NCI-H128 (cell line): ENCODE measurements at regions not wholly inside any gene's neighbourhood (a gene's known extent, or its start where the extent isn't known, plus 50 kb on each side); places are given as distances from the start of the nearest gene placed in this dataset.
"Not testable (repeated sequence)": the region's sequence is repeated elsewhere in the genome, so short reads cannot be mapped to it uniquely, and the experiment has no call there.

ENCODE experiments used
- DNase-seq: peaks from one replicate; lab custom pipeline; 2025; ENCODE audit not compliant: unreplicated experiment; lab: John Stamatoyannopoulos, UW

DNA sequence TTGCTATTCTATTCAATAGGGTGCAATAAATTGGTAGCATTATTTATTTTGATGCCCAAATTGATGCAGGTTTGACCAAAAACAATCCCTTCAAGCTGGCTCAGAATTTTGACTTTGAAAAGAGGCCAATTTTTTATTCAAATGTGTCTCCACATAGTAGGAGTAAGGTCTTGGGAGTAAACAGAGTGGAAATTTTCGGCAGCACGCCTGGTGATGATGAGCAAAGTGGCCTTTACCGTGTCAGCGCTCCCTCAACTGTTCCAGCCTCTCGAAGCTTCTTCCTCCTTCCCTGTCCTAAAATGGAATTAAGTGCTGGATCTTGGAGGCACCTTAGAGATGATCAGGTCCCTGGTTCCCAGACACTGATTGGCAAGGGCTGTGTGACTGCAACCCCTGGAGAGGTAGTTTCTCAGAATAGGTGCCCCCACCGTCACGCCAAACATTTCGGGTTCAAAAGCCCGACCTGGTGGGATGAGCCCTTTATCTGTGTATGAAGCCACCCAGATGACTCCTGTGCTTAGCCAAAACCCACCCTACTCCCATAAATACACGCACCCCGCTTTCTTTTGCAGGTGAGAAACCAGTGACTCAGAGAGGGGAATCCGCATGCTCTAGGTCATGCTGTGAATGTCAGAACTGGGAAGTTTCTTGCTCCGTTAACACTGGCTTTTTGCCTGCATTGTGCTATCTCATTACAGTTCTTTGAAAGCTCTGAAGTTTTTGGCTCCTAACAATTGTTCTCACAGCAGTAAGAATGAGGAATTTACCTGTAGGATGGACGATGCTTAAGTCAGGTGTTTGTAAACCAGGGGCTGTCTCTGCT is 89.1 kb downstream of the CRYGS start:
- no peak for DNase-seq

DNA sequence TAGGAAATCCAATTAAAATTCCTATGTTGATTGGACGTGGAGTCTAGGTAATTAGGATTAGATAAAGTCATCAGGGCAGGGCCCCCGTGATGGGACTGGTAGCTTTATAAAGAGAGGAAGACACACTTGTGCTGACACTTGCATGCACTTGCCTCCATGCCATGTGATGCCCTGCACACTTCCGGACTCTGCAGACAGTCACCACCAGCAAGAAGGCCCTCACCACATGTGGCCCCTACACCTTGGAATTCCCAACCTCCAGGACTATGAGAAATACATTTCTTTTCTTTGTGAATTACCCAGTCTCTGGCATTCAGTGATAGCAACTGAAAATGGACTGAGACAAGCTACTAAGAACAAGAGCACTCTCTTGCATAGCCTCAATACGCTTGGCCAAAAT is 90.6 kb downstream of the CRYGS start:
- DNase-seq, result no peak

DNA sequence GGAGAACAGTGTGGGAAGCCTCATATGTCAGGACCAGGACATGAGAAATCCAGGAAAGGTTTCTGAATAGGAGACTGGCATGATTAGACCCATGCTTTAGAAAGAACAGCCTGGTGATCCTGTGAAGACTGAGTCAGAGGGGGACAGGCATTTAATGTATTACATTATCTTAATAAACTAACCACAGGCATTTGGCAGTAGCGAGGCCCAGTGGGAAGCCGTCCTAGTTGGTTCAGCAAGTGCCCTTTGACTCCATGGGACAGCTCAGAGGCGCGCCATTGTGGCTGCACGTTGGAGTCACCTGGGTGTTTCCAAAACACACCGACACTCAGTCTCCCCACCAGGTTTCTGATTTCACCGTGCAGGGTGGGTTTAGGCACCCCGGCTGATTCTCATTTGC is 90.5 kb upstream of the DGKG start:
- no peak for DNase-seq

DNA sequence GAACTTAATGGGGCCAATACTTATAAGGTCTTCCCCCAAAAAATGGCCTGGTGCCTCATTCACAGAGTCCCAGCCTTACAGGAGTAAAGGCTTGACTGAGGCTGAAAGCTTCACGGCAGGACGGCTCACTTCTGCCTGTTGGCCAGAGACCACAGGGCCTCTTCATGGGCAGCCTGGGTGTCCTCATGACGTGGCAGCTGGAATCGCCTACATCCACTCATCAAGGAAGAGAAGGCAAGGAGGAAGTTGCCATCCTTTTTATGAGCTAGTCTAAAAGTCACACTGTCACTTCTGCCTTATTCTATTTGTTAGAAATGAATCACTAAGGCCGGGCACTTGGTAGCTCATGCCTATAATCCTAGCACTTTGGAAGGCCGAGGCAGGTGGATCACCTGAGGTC is 89.3 kb upstream of the DGKG start:
- no peak for DNase-seq

DNA sequence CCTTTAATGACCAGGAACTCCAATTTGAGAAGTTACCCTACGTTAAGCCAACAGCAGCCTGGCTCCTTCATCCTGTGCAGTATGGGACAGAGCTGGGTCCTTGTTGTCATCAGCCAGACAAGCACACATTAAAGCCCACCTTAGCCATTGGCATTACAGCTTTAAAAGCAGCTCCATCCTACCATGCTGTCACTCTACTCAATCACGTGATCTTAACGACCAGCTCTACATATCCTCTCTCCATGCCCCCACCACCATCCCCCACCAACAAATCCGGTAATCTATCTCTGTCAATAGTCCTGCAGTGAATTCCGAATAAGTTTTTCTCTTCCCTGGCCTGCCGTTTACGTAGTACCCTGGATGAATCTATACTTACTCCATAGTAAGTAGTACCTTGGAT is 82.9 kb upstream of the DGKG start:
- no peak for DNase-seq

DNA sequence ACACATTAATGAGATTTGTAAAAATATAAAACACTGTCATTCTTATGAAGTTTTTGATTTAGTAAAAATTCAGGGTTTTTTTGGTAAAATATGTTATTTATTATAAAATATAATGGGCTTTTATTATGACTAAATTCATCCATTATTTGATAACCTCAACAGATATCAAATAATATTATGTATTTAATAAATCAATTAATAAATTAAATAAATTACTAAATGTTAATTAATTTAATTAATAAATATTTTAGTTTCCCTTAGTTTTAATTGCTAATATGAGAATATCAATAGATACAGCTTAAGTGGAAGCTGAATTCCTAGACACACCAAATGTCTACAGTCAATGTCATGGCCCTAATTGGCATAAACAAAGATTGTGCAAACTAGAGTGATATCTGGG is 82.3 kb upstream of the DGKG start:
- no peak for DNase-seq

DNA sequence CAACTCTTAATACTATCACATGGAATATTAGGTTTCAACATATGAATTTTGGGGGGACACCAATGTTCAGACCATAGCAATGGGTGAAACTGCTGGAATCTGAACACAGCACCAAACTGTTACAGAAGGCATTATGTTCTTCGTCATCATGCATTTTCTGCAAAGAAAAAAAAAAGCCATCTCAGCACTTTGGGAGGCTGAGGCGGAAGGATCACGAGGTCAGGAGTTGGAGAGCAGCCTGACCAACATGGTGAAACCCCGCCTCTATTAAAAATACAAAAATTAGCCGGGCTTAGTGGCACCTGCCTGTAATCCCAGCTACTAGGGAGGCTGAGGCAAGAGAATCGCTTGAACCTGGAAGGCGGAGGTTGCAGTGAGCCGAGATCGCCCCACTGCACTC is 80.9 kb upstream of the DGKG start:
- not testable (repeated sequence) for DNase-seq

DNA sequence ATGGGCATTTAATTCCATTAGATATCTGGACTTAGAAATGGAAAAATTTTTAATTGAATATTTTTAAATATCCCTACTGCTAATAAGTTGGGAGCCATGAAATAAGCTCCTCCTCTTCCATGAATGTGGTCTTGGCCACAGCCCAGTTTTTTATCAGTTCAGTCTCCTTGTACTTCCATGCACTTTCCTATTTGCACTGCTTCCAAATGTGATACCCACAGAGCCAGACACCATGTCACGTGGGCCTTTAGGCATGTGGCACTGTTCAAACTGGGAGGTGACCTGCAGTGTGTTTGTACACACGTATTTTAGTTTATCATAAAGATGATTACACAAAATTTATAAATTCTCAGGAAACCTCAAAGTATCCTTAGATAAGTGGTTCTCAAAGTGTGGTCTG is 80.1 kb upstream of the DGKG start:
- no peak for DNase-seq

DNA sequence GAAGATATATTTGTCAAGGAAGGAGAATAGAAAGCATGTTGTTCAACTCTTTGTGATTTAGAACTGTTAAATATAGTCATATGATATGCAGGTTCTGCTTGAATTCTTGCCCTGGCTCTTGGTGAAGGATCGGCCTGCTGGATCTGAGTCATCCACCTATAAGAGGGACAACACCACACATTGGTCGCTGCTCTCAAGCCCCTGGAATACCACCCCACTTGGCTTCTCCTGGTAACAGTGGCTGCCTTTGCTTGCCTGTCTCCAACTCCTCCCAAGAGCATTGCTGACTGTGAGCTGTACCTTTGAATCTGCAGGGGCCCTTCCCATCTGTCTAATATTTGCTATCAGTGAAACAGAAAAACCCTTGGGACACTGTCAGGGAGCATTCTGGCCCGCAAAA is 78.9 kb upstream of the DGKG start:
- DNase-seq, result no peak

DNA sequence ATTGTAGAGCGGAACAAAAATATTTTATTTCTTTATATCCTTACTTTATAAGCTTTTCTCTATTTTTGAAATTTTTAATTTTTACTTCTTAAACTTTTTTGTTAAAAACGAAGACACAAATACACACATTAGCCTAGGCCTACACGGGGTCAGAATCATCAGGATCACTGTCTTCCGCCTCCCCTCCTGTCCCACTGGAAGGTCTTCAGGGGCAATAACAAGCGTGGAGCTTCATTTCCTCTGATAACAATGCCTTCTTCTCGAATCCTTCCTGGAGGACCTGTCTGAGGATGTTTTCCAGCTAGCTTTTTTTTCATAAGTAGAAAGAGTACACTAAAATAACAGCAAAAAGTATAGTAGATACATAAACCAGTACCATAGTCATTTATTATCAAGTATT is 77.7 kb upstream of the DGKG start:
- no peak for DNase-seq

DNA sequence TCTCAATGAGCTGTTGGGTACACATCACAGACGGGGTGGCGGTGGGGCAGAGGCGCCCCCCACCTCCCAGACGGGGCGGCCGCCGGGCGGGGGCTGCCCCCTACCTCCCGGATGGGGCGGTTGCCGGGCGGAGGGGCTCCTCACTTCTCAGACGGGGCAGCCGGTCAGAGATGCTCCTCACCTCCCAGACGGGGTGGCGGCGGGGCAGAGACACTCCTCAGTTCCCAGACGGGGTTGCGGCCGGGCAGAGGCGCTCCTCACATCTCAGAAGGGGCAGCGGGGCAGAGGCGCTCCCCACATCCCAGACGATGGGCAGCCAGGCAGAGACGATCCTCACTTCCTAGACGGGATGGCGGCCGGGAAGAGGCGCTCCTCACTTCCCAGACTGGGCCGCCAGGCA is 73.3 kb upstream of the DGKG start:
- not testable (repeated sequence) for DNase-seq

DNA sequence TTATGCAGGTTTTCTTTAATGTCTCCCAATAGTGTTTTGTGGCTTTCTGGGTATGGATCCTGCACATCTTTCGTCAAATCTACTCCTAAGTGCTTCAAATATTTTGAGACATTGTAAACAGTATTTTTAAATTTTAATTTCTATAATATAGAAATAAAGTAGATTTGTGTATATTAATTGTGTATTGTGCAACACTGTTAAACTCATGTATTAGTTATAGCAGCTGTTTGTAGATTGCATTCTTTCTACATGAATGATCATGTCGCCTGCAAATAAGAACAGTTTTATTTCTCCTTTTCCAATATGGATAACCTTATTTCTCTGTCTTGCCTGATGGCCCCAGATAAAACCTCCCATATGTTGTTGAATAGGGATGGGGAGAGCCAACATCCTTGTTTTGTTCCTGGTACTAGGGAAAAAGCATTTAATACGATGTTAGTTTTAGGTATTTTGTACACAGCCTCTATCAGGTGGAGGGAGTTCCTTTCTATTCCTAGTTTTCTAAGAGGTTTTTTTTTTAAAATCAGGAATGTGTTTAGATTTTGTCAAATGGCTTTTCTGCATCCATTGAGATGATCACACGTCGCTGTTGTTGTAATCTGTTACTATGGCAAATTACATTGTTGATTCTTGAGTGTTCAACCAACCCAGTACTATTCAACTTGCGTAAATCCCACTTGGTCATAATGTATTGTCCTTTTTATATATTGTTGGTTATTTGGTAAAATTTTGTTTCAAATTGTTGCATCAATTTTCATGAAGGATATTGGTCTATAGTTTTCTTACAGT is 71.1 kb upstream of the DGKG start:
- DNase-seq, result no peak

DNA sequence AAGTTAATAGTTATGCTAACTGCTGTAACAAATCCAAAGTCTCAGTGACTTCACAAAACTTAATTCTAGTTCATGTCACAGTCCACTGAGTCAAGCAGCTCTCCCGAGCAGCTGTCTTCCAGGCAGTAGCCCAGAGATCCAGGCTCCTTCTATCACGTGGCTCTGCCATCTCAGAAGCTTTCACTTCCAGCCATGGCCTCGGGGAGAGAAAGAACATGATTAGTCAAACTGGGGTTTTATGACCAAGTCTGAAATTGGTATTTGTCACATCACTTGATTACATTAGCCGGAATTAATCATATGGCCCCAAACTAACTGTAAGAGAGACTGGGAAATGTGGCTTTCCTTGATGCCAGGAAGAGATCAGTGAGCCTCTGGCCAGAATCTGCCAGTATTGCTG is 70.2 kb upstream of the DGKG start:
- DNase-seq, result no peak

DNA sequence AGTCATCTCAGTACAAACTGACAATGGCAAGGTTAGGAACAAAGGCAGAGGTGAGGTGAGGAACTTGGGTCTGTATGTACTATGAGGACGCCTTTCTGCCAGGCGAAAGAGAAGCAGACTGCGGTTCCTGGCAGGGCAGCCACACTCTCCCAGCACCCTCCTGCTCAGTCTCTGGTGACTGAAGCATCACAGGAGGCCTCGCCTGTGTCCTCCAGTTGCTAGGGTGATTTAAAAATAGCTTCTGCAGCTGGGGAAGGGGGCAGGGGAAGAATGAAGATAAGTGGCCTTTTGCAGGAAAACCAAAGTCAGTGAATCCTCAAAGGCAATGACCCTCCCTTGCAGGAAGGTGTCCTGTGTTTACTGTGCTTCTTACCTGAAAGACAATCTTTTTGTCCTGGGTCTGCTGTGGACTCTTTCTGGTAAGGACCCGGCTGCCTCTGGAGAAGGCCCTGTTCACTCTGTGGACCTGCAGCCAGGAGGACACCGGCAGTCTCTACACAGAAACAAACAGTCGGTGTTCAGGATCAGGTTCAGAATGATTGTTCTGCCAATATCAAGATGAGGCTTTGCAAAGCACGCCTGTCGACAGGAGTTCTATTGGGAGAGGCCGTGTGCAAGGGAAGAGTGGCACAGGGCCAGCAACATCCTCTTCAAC is 65.7 kb upstream of the DGKG start:
- DNase-seq, result no peak

DNA sequence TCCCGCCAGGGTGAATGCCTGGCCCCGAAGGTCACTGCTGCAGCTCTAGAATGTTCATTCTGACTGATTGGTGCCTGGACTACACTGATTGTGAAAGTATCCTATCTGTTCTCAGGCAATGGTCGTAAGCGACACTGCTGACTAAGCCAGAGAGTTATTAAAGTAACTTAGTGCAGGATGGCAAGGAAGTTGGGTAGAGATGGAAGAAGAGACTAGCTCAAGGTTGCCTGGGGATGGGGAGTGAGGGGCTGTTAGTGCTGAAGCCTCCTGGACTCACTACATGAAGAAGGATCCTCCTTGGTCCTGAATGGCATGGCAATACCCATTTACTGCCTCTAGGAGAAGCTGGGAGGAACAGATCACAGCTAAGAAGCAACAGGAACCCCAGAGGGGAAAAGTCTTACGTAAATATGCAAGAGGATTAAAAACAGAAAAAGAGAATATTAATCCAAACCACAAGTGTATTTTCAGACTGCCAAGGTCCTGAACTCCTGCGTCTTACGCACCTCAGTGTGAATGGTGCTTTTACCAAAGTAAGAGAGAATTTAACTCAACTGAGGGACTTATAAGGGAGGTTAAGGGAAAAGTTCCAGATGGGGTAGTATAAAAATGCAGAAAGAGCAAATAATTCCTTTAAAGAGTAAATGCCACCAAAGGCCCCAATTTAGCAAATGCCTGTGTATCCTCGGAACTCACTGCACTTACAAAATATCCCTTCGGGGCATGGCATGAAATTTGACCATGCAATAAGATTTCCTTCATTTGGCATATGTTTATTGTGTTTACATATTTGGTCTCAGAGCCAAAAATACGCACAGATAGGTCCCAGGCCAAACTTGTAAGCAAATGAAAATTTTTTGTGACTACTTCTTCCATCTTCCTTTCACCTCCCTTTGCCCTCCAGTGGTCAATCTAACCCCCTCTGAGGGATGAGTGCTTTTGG is 64.0 kb upstream of the DGKG start:
- no peak for DNase-seq

DNA sequence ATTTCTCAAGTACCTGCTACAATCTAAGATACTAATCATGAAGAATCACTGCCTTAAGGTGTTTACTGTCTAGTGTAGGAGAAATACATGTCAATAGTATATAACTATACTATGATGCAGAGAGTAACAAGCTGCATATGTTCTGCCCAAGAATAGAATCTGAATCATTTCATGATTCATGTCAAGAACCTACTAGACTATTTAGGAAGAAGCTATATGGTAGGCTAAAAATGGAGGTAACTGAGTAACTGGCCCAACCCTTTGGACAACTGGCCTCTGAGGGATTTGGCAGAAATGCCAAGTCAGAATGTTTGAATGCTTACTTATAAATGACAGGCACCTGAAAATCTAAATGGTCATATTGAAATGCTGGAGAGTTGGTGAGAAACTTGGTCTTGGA is 59.9 kb upstream of the DGKG start:
- no peak for DNase-seq

DNA sequence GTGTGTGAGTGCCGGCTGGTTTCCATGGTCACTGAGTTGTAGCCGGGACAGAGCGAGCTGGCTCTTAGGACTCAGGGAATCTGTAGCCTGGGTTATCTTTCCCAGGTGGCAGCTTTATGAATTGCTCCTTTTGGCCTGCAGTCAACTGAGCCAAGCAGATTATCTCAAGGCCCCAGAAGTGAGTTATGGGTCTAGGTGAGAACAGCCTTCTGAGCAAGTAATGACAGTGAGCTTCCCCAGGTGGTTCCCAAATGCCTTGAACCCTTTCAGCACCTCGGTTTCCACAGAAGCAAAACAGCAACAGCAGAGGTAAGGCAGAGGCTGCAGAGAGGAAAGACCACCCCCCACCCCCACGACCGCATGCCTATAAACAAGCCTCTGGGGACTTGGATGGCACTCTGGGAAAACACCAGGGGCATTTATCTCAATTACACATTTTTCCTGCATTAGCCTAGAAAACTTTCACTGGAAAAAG is 56.7 kb upstream of the DGKG start:
- DNase-seq, result no peak

DNA sequence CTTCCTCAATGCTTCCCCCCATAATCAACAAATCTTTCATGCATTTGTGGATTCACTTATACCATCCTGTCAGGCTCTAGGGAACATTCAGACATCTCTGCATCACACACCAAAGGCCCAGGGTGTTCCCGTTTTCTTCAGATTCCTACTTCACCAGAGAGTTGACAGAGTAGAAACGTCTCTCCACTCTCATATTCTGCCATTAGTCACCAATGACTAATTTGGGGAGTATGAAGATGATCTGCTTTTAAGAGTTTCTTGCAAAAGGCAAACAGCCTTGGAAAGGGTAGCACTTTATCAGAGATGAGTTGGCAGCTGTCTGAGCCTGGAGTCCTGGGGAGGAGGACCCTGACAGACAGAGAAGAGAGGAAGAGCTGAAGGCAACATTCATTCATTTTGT is 55.8 kb upstream of the DGKG start:
- no peak for DNase-seq

DNA sequence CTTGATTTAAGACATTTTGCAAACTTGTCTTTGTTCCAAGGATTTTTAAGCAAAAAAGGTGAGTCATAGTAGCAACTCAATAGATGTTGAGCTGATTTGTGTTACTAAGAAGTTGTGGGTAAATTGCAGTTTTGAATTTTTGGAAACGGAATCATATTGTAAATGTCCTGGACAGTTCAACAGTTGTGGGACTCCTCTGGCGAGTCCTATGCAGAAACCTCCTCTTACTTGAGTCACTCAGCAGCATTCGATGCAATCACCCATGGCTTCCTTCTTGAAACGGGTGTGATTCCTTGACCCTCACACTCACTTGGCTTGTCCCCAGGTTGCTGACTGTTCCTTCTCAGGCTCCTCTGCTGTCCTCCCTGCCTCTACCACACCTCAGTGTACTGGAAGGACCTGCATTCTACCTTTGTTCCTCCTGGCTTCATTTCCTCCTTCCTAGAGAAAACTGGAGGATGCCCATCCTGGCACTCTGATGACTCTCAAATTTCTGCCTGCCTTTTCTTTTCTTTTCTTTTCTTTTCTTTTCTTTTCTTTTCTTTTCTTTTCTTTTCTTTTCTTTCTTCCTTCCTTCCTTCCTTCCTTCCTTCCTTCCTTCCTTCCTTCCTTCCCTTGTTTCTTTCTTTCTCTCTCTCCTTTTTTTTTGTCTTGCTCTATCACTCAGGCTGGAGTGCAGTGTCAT is 52.8 kb upstream of the DGKG start:
- DNase-seq, result no peak
